Erythroblast (primary cell): ENCODE measurements at regions not wholly inside any gene's neighbourhood (a gene's known extent, or its start where the extent isn't known, plus 50 kb on each side); places are given as distances from the start of the nearest gene placed in this dataset.

Experiments
- GATA1 ChIP-seq: IDR thresholded peaks from 2 replicates; pipeline ENCODE4 v1.6.1; 2011; ENCODE audit warnings: low read depth, mild to moderate bottlenecking, control low read depth, low read length, moderate library complexity
- POLR2A ChIP-seq: IDR thresholded peaks from 2 replicates; pipeline ENCODE4 v1.6.1; 2011; ENCODE audit warnings: mild to moderate bottlenecking, low read length

- TF ChIP-seq POLR2A, result no peak
- TF ChIP-seq GATA1, result no peak
These were observed 163.3 kb downstream of the ETS2 start for GRCh38 chr21:38968887-38969543.
